Panc1 (cell line): ENCODE measurements at regions not wholly inside any gene's neighbourhood (a gene's known extent, or its start where the extent isn't known, plus 50 kb on each side); places are given as distances from the start of the nearest gene placed in this dataset.

Experiments used
- ATAC-seq: fragments of 200-7000 bp; cut with Tn5 transposase; 2 replicates; pipeline ENCODE4 v1.9.1; 2020; ENCODE audit warnings: mild to moderate bottlenecking, moderate library complexity
- BruUV-seq: library from RNA; stranded (reverse); fragments of 400-500 nt; replicated peaks from 2 replicates; lab custom pipeline; 2021; lab: Mats Ljungman, UMichigan
- CTCF ChIA-PET: fragments of 300-600 bp; sonication (Branson Sonifier 250); formaldehyde crosslinking; loops from one replicate; lab custom pipeline; 2022; ENCODE audit warnings: antibody characterized with exemption; lab: Charles Lee
- POLR2A ChIA-PET: fragments of 300-600 bp; sonication (Branson Sonifier 250); formaldehyde crosslinking; loops from one replicate; lab custom pipeline; 2022; ENCODE audit warnings: antibody characterized with exemption; lab: Charles Lee
- DNase-seq: peaks from one replicate; pipeline ENCODE4 v3.0.0-alpha.2; 2010; ENCODE audit warnings: low read depth, low spot score
- H3K27ac ChIP-seq: 2 replicates; pipeline ENCODE4 v1.5.1; 2011; ENCODE audit warnings: mild to moderate bottlenecking, low read length, inconsistent platforms
- H3K27me3 ChIP-seq: fragments of 200-500 bp; sonication (Bioruptor generic); 2 replicates; pipeline ENCODE4 v1.6.0; 2014; ENCODE audit warnings: low read length, inconsistent platforms; ENCODE audit not compliant: control insufficient read depth, insufficient read depth
- H3K36me3 ChIP-seq: fragments of 200-500 bp; sonication (Bioruptor generic); 2 replicates; pipeline ENCODE4 v1.5.1; 2014; ENCODE audit warnings: inconsistent platforms, mild to moderate bottlenecking, low read length, moderate library complexity; ENCODE audit not compliant: control insufficient read depth, insufficient read depth
- H3K4me1 ChIP-seq: 2 replicates; pipeline ENCODE4 v1.5.1; 2011; ENCODE audit warnings: inconsistent platforms, mild to moderate bottlenecking, low read length, moderate library complexity; ENCODE audit not compliant: control insufficient read depth, insufficient read depth
- H3K4me3 ChIP-seq, 2 experiments: 2 replicates each; pipeline ENCODE4 v1.5.1; 2011 to 2012; ENCODE audit warnings: low read depth in 2 of 2, low read length in 2 of 2, mild to moderate bottlenecking in 2 of 2, inconsistent platforms in 1 of 2, moderate library complexity in 1 of 2
- H3K9me3 ChIP-seq: fragments of 200-500 bp; sonication (Bioruptor generic); 2 replicates; pipeline ENCODE4 v1.5.1; 2014; ENCODE audit warnings: low read depth, mild to moderate bottlenecking, inconsistent platforms, low read length, moderate library complexity; ENCODE audit not compliant: control insufficient read depth, insufficient read depth
- POLR2AphosphoS5 ChIP-seq: IDR thresholded peaks from 2 replicates; pipeline ENCODE4 v1.6.1; 2012; ENCODE audit warnings: mild to moderate bottlenecking, low read depth, low read length, moderate library complexity
- SIN3A ChIP-seq: IDR thresholded peaks from 2 replicates; pipeline ENCODE4 v1.6.1; 2012; ENCODE audit warnings: low read depth, mild to moderate bottlenecking, low read length, moderate library complexity, borderline replicate concordance; ENCODE audit not compliant: insufficient read depth
- TCF7L2 ChIP-seq: IDR thresholded peaks from 2 replicates; pipeline ENCODE4 v1.6.1; 2011; ENCODE audit warnings: mild to moderate bottlenecking, low read depth, low read length, inconsistent platforms
- in situ Hi-C: cut with HindIII; loops from 2 replicates; pipeline ENCODE4 v1.10.0; 2016; ENCODE audit warnings: low sequenced_read_pairs, low pct_unique_long_range_greater_than_20kb
- intact Hi-C: fragments of 100-400 bp; cut with micrococcal nuclease; formaldehyde crosslinking; loops from one replicate; pipeline ENCODE4 v1.10.0; 2022; ENCODE audit not compliant: unreplicated experiment
- TF ChIP-seq, protein P1 (sequence below): fragments of 450-650 bp; IDR thresholded peaks from 2 replicates; pipeline ENCODE4 v1.5.1; 2017; ENCODE audit warnings: mild to moderate bottlenecking
- TF ChIP-seq, protein P2 (sequence below), 2 experiments: IDR thresholded peaks; 2 replicates each; pipeline ENCODE4 v1.6.1; 2011 to 2012; ENCODE audit warnings: low read depth in 2 of 2, control low read depth in 1 of 2, low read length in 1 of 2, mild to moderate bottlenecking in 1 of 2, moderate library complexity in 1 of 2; ENCODE audit not compliant: insufficient read depth in 1 of 2

DNA sequence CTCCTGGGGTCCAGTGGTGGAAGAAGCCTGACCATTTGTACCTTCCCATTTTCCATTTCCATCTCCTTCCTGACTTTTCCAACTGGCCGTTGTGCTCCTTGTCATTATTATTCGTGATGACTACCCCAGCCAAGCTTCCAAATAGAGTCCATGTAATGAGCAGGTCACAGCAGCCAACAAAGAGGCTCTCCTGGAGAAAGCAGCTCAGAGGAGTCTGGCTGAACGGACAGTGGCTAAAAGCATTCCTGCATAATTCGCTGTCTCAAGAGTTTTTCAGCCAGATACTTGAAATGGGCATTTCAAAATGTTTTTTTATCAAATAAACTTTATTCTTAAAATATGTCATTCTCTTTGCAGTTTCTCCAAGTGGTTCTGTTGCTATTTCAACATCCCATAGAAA lies 458.6 kb downstream of the INHBA start:
- ATAC-seq (no peak), DNase-seq (no peak)
- ChIA-PET CTCF (no interaction called here), POLR2A (no interaction called here)
- no peaks in the 10 kb centered on the region for H3K27me3 ChIP-seq
- peaks cover 17% of the 10 kb centered on the region for H3K4me1 ChIP-seq
- BruUV-seq = no TSS peak
- intact Hi-C loops = no loop called here
- no peaks in the 10 kb centered on the region for H3K36me3 ChIP-seq
- no peak overlapping the region for H3K4me3 ChIP-seq
- TF ChIP-seq, protein P1, sequence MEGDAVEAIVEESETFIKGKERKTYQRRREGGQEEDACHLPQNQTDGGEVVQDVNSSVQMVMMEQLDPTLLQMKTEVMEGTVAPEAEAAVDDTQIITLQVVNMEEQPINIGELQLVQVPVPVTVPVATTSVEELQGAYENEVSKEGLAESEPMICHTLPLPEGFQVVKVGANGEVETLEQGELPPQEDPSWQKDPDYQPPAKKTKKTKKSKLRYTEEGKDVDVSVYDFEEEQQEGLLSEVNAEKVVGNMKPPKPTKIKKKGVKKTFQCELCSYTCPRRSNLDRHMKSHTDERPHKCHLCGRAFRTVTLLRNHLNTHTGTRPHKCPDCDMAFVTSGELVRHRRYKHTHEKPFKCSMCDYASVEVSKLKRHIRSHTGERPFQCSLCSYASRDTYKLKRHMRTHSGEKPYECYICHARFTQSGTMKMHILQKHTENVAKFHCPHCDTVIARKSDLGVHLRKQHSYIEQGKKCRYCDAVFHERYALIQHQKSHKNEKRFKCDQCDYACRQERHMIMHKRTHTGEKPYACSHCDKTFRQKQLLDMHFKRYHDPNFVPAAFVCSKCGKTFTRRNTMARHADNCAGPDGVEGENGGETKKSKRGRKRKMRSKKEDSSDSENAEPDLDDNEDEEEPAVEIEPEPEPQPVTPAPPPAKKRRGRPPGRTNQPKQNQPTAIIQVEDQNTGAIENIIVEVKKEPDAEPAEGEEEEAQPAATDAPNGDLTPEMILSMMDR = no peak
- TF ChIP-seq SIN3A (no peak), POLR2AphosphoS5 (no peak), TCF7L2 (no peak)
- TF ChIP-seq, protein P2, sequence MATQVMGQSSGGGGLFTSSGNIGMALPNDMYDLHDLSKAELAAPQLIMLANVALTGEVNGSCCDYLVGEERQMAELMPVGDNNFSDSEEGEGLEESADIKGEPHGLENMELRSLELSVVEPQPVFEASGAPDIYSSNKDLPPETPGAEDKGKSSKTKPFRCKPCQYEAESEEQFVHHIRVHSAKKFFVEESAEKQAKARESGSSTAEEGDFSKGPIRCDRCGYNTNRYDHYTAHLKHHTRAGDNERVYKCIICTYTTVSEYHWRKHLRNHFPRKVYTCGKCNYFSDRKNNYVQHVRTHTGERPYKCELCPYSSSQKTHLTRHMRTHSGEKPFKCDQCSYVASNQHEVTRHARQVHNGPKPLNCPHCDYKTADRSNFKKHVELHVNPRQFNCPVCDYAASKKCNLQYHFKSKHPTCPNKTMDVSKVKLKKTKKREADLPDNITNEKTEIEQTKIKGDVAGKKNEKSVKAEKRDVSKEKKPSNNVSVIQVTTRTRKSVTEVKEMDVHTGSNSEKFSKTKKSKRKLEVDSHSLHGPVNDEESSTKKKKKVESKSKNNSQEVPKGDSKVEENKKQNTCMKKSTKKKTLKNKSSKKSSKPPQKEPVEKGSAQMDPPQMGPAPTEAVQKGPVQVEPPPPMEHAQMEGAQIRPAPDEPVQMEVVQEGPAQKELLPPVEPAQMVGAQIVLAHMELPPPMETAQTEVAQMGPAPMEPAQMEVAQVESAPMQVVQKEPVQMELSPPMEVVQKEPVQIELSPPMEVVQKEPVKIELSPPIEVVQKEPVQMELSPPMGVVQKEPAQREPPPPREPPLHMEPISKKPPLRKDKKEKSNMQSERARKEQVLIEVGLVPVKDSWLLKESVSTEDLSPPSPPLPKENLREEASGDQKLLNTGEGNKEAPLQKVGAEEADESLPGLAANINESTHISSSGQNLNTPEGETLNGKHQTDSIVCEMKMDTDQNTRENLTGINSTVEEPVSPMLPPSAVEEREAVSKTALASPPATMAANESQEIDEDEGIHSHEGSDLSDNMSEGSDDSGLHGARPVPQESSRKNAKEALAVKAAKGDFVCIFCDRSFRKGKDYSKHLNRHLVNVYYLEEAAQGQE (IDR thresholded peaks at IDR 0.05; ENCODE audit: insufficient read depth in 1 of 2, low read depth in 2 of 2, low read length in 1 of 2) = no peak
- no peak overlapping the region for H3K27ac ChIP-seq
- no peaks in the 10 kb centered on the region for H3K9me3 ChIP-seq
- in situ Hi-C loops = no loop called here

DNA sequence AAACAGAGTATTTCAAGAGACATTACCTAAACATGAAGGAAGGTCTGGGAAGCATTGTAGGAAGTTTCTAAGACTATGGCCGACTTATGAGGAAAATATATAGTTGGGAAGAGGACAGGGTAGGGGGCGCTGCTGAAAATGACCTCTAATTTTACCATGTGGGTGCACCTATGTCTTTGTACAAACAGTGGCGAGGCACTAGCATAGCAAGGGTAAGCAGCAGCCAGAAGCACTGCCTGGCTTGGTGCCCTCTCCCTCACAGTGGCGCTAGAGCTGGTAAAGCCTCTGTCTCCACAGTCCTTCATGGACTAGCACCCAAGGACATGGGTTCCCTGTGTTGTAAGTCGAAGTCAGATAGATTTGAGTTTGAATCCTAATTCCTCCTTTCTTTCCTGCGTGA lies 461.2 kb downstream of the INHBA start:
- intact Hi-C loops (no loop called here), in situ Hi-C loops (no loop called here)
- ATAC-seq = no peak
- no peak for DNase-seq
- ChIA-PET POLR2A (no interaction called here), CTCF (no interaction called here)
- Histone ChIP-seq H3K4me1 (0 out of 2 replicates have a peak, but pooled peaks cover 2% of the 10 kb centered on the region), H3K27ac (no peak overlapping the region), H3K4me3 (no peak overlapping the region), H3K27me3 (no peaks in the 10 kb centered on the region), H3K9me3 (no peaks in the 10 kb centered on the region), H3K36me3 (no peaks in the 10 kb centered on the region)
- no peak for TF ChIP-seq SIN3A
- TF ChIP-seq, protein P1 = peak; percentile 21; the same call in 1 of the 2 replicates
- no TSS peak for BruUV-seq
